ENCODE measurements at regions not wholly inside any gene's neighbourhood (a gene's known extent, or its start where the extent isn't known, plus 50 kb on each side); places are given as distances from the start of the nearest gene placed in this dataset.

DNA sequence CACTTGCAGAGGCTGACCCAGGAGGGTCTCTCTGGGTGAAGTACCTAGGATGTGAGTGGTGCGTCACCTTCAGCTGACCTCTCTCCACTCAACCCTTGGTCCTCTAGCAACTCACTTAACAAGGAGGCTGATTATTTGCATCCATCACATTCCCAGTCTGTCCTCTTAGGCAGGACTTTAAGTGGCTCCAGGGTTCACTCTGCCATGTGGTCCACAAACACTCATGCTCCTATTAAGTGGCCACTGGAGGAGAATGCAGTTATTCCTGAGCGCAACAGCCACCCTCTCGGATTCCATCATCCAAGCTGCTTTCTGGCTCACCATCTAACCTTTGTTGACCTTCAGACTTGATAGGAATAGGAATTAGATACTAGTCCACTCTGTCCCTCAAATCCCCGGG is 61.1 kb upstream of the SCAF8 start:
- Histone ChIP-seq H3F3A (ENCODE audit: insufficient read depth, low read depth) (no peaks in the 10 kb centered on the region), H2AFZ (no peak overlapping the region), H3K27ac (no peak overlapping the region), H3K36me3 (ENCODE audit: low read depth) (no peaks in the 10 kb centered on the region), H3K4me2 (no peak overlapping the region), H3K9me2 (ENCODE audit: insufficient read depth) (no peaks in the 10 kb centered on the region), H3K79me2 (ENCODE audit: low read depth) (no peaks in the 10 kb centered on the region), H3K4me1 (replicated peaks; ENCODE audit: insufficient read depth) (no peaks in the 10 kb centered on the region), H3K9me3 (ENCODE audit: insufficient read depth, low read depth) (no peaks in the 10 kb centered on the region), H3K27me3 (ENCODE audit: insufficient read depth, low read depth) (no peaks in the 10 kb centered on the region), H4K20me1 (ENCODE audit: insufficient read depth) (no peaks in the 10 kb centered on the region), H3K4me3 (no peak overlapping the region)
- ChIA-PET CTCF (no interaction called here), POLR2A (ENCODE audit: unreplicated experiment) (no interaction called here)
- no TSS peak for BruUV-seq (replicated peaks)
- no peak for DNase-seq
- intact Hi-C loops (cut with micrococcal nuclease; ENCODE audit: unreplicated experiment): loop anchor here (10.0 kb wide), 1 partner anchor 643 kb away; the partner anchor contains the start of gene TFB1M
- TF ChIP-seq EZH2 (IDR thresholded peaks at IDR 0.05; ENCODE audit: low read depth) (no peak), CTCF (conservative IDR thresholded peaks at IDR 0.05) (no peak)

GRCh38 chr6:154673919-154674318 is 59.3 kb upstream of the SCAF8 start:
- no peaks in the 10 kb centered on the region for H3K27me3 ChIP-seq (ENCODE audit: insufficient read depth, low read depth)
- H3K36me3 ChIP-seq (ENCODE audit: low read depth): no peaks in the 10 kb centered on the region
- H2AFZ ChIP-seq: no peak overlapping the region
- ChIA-PET POLR2A (ENCODE audit: unreplicated experiment) (no interaction called here), CTCF (interaction anchor here (0.5 to 0.7 kb wide), 2 partner anchors 130 to 385 kb away, joined by 4 to 11 read pairs; no protein-coding TSS in a partner anchor)
- no peaks in the 10 kb centered on the region for H3K9me2 ChIP-seq (ENCODE audit: insufficient read depth)
- no peaks in the 10 kb centered on the region for H3K4me1 ChIP-seq (replicated peaks; ENCODE audit: insufficient read depth)
- no peak overlapping the region for H3K4me2 ChIP-seq
- no peaks in the 10 kb centered on the region for H4K20me1 ChIP-seq (ENCODE audit: insufficient read depth)
- no peak overlapping the region for H3K4me3 ChIP-seq
- no peak overlapping the region for H3K27ac ChIP-seq
- no peak for DNase-seq
- no peaks in the 10 kb centered on the region for H3F3A ChIP-seq (ENCODE audit: insufficient read depth, low read depth)
- intact Hi-C loops (cut with micrococcal nuclease; ENCODE audit: unreplicated experiment): loop anchor here (2.0 to 10.0 kb wide), 3 partner anchors 163 to 641 kb away; partner anchors contain the start of genes CNKSR3 and TFB1M
- H3K9me3 ChIP-seq (ENCODE audit: insufficient read depth, low read depth): no peaks in the 10 kb centered on the region
- TF ChIP-seq EZH2 (IDR thresholded peaks at IDR 0.05; ENCODE audit: low read depth): no peak
- no peak for TF ChIP-seq CTCF (conservative IDR thresholded peaks at IDR 0.05)
- BruUV-seq (replicated peaks): no TSS peak
- no peaks in the 10 kb centered on the region for H3K79me2 ChIP-seq (ENCODE audit: low read depth)

DNA sequence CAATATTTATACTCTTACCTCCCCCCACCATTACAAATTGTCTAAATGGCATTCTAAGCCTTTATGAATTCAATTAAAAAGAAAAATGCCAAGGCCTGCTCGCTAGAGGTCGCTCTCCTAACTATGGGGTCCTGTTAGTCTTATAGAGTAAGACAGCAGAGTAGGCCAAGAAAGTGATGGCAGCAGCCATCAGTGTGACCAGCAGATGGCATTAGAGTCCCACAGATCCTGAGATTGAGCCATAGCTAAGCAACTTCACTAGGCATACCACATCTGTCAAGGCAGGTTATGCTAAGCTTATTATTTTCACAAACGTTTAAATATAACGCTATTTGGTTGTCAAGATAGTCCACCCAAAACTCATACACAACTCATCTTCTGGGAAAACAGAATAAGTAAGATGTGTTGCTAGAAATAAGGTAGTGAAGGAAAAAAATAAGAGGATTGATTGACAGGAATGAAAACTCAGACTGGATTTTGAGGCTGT is 57.6 kb upstream of the SCAF8 start:
- Histone ChIP-seq H3K36me3 (ENCODE audit: low read depth) (no peaks in the 10 kb centered on the region), H3K9me3 (ENCODE audit: insufficient read depth, low read depth) (no peaks in the 10 kb centered on the region), H3K27ac (no peak overlapping the region), H2AFZ (no peak overlapping the region), H3K4me2 (no peak overlapping the region), H3K27me3 (ENCODE audit: insufficient read depth, low read depth) (no peaks in the 10 kb centered on the region), H4K20me1 (ENCODE audit: insufficient read depth) (no peaks in the 10 kb centered on the region), H3F3A (ENCODE audit: insufficient read depth, low read depth) (no peaks in the 10 kb centered on the region), H3K4me3 (no peak overlapping the region), H3K4me1 (replicated peaks; ENCODE audit: insufficient read depth) (no peaks in the 10 kb centered on the region), H3K9me2 (ENCODE audit: insufficient read depth) (no peaks in the 10 kb centered on the region), H3K79me2 (ENCODE audit: low read depth) (no peaks in the 10 kb centered on the region)
- DNase-seq: peak; percentile 77 to 85
- BruUV-seq (replicated peaks): no TSS peak
- intact Hi-C loops (cut with micrococcal nuclease; ENCODE audit: unreplicated experiment): loop anchor here (1.0 to 10.0 kb wide), 6 partner anchors 57 to 639 kb away; partner anchors contain the start of genes CNKSR3, SCAF8 and TFB1M
- POLR2A ChIA-PET (ENCODE audit: unreplicated experiment): interaction anchor here (0.6 to 0.7 kb wide), 3 partner anchors 130 to 305 kb away, joined by 3 to 6 read pairs (median 4); no protein-coding TSS in a partner anchor
- CTCF ChIA-PET: interaction anchor here (0.5 to 1.1 kb wide), 4 partner anchors 17 to 194 kb away, joined by 5 to 12 read pairs (median 6); partner anchors contain the start of gene CNKSR3
- TF ChIP-seq EZH2 (IDR thresholded peaks at IDR 0.05; ENCODE audit: low read depth) (no peak), CTCF (conservative IDR thresholded peaks at IDR 0.05) (peak; percentile 99)
